ENCODE measurements at regions not wholly inside any gene's neighbourhood (a gene's known extent, or its start where the extent isn't known, plus 50 kb on each side); places are given as distances from the start of the nearest gene placed in this dataset.

GRCh38 chr11:123245567-123245966 lies 50.5 kb upstream of the CLMP start:
- TF ChIP-seq TAF1 (IDR thresholded peaks at IDR 0.05; ENCODE audit: borderline replicate concordance, insufficient read depth, low read length) (no peak), SIN3A (IDR thresholded peaks at IDR 0.05; ENCODE audit: borderline replicate concordance, insufficient read depth, low read length) (no peak), POLR2AphosphoS5 (IDR thresholded peaks at IDR 0.05; ENCODE audit: low read depth, low read length) (no peak)
- TF ChIP-seq, protein P1, sequence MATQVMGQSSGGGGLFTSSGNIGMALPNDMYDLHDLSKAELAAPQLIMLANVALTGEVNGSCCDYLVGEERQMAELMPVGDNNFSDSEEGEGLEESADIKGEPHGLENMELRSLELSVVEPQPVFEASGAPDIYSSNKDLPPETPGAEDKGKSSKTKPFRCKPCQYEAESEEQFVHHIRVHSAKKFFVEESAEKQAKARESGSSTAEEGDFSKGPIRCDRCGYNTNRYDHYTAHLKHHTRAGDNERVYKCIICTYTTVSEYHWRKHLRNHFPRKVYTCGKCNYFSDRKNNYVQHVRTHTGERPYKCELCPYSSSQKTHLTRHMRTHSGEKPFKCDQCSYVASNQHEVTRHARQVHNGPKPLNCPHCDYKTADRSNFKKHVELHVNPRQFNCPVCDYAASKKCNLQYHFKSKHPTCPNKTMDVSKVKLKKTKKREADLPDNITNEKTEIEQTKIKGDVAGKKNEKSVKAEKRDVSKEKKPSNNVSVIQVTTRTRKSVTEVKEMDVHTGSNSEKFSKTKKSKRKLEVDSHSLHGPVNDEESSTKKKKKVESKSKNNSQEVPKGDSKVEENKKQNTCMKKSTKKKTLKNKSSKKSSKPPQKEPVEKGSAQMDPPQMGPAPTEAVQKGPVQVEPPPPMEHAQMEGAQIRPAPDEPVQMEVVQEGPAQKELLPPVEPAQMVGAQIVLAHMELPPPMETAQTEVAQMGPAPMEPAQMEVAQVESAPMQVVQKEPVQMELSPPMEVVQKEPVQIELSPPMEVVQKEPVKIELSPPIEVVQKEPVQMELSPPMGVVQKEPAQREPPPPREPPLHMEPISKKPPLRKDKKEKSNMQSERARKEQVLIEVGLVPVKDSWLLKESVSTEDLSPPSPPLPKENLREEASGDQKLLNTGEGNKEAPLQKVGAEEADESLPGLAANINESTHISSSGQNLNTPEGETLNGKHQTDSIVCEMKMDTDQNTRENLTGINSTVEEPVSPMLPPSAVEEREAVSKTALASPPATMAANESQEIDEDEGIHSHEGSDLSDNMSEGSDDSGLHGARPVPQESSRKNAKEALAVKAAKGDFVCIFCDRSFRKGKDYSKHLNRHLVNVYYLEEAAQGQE (IDR thresholded peaks at IDR 0.05; ENCODE audit: insufficient read depth in 1 of 2, low read depth in 2 of 2, low read length in 2 of 2) = no peak

All from PFSK-1 (cell line).